ENCODE measurements at regions not wholly inside any gene's neighbourhood (a gene's known extent, or its start where the extent isn't known, plus 50 kb on each side); places are given as distances from the start of the nearest gene placed in this dataset.

- Histone ChIP-seq H3K4me3 (no peak overlapping the region), H3K9me3 (peaks cover 0 to 6% of the 10 kb centered on the region in 2 donors), H3K27me3 (no peaks in the 10 kb centered on the region), H3K4me1 (ENCODE audit: insufficient read depth) (no peaks in the 10 kb centered on the region), H3K36me3 (no peaks in the 10 kb centered on the region), H3K27ac (no peak overlapping the region)
- 79 to 88% (median 83%) methylated on average over 14 of the region's 14 CpGs for WGBS, 3 donors
- no peak for DNase-seq
- no peak for TF ChIP-seq EP300 (IDR thresholded peaks at IDR 0.05)
- TF ChIP-seq CTCF (IDR thresholded peaks at IDR 0.05), result no peak
- TF ChIP-seq POLR2A (IDR thresholded peaks at IDR 0.05), result no peak
- intact Hi-C loops (cut with DNase I), result no loop called here
Measured at GRCh38 chr20:62547364-62547763, 71.6 kb upstream of the GATA5 start.

- WGBS, 3 donors, result 63 to 76% (median 75%) methylated on average over 10 of the region's 10 CpGs
- no peaks in the 10 kb centered on the region for H3K36me3 ChIP-seq
- H3K27ac ChIP-seq, result no peak overlapping the region
- no peak overlapping the region for H3K4me3 ChIP-seq
- no peaks in the 10 kb centered on the region for H3K27me3 ChIP-seq
- peaks cover 0 to 6% of the 10 kb centered on the region in 2 donors for H3K9me3 ChIP-seq
- no peaks in the 10 kb centered on the region for H3K4me1 ChIP-seq (ENCODE audit: insufficient read depth)
- no peak for TF ChIP-seq POLR2A (IDR thresholded peaks at IDR 0.05)
- no peak for TF ChIP-seq CTCF (IDR thresholded peaks at IDR 0.05)
- TF ChIP-seq EP300 (IDR thresholded peaks at IDR 0.05), result no peak
- intact Hi-C loops (cut with DNase I), result no loop called here
- no peak for DNase-seq
Measured at GRCh38 chr20:62548471-62548870, 72.7 kb upstream of the GATA5 start.

GRCh38 chr20:62549029-62549428 is 73.2 kb upstream of the GATA5 start:
- DNase-seq, result no peak
- peaks cover 0 to 6% of the 10 kb centered on the region in 2 donors for H3K9me3 ChIP-seq
- TF ChIP-seq EP300 (IDR thresholded peaks at IDR 0.05) (no peak), POLR2A (IDR thresholded peaks at IDR 0.05) (no peak), CTCF (IDR thresholded peaks at IDR 0.05) (no peak)
- intact Hi-C loops (cut with DNase I), result no loop called here
- H3K27ac ChIP-seq, result no peak overlapping the region
- H3K36me3 ChIP-seq, result no peaks in the 10 kb centered on the region
- no peak overlapping the region for H3K4me3 ChIP-seq
- H3K27me3 ChIP-seq, result no peaks in the 10 kb centered on the region
- H3K4me1 ChIP-seq (ENCODE audit: insufficient read depth), result no peaks in the 10 kb centered on the region
- 77 to 89% (median 88%) methylated on average over 13 of the region's 13 CpGs for WGBS, 3 donors

GRCh38 chr20:62549499-62550086 is 73.8 kb upstream of the GATA5 start:
- peaks cover 0 to 4% of the 10 kb centered on the region in 2 donors for H3K9me3 ChIP-seq
- H3K4me3 ChIP-seq, result peak overlapping the region; percentile 43
- TF ChIP-seq POLR2A (IDR thresholded peaks at IDR 0.05), result no peak
- TF ChIP-seq EP300 (IDR thresholded peaks at IDR 0.05), result no peak
- TF ChIP-seq CTCF (IDR thresholded peaks at IDR 0.05), result no peak
- WGBS, 3 donors, result 67 to 72% (median 69%) methylated on average over 20 to 22 of the region's 22 CpGs
- H3K27me3 ChIP-seq, result no peaks in the 10 kb centered on the region
- intact Hi-C loops (cut with DNase I), result no loop called here
- H3K27ac ChIP-seq, result no peak overlapping the region
- H3K4me1 ChIP-seq (ENCODE audit: insufficient read depth), result no peaks in the 10 kb centered on the region
- H3K36me3 ChIP-seq, result no peaks in the 10 kb centered on the region
- no peak for DNase-seq
